ENCODE measurements at regions not wholly inside any gene's neighbourhood (a gene's known extent, or its start where the extent isn't known, plus 50 kb on each side); places are given as distances from the start of the nearest gene placed in this dataset.

GRCh38 chr18:52278191-52278590 lies 61.8 kb upstream of the DCC start:
- DNase-seq (ENCODE audit: low read depth, low spot score), result no peak

GRCh38 chr18:52280702-52281101 lies 59.3 kb upstream of the DCC start:
- no peak for DNase-seq (ENCODE audit: low read depth, low spot score)

- DNase-seq (ENCODE audit: low read depth, low spot score), result no peak
Measured at GRCh38 chr18:52283927-52284326, 56.1 kb upstream of the DCC start.

- no peak for DNase-seq (ENCODE audit: low read depth, low spot score)
Measured at GRCh38 chr18:52286675-52287074, 53.3 kb upstream of the DCC start.

GRCh38 chr18:52287151-52287550 lies 52.8 kb upstream of the DCC start:
- no peak for DNase-seq (ENCODE audit: low read depth, low spot score)

- no peak for DNase-seq (ENCODE audit: low read depth, low spot score)
Measured at GRCh38 chr18:52288403-52289004, 51.5 kb upstream of the DCC start.

- DNase-seq (ENCODE audit: low read depth, low spot score), result no peak
Measured at GRCh38 chr18:52289392-52289791, 50.6 kb upstream of the DCC start.

All from iPS DF 19.7 (cell line).